Kidney tubule cell (primary cell): ENCODE measurements at regions not wholly inside any gene's neighbourhood (a gene's known extent, or its start where the extent isn't known, plus 50 kb on each side); places are given as distances from the start of the nearest gene placed in this dataset.
"Not testable (repeated sequence)": the region's sequence is repeated elsewhere in the genome, so short reads cannot be mapped to it uniquely, and the experiment has no call there.

Experiments
- DNase-seq: peaks from one replicate; pipeline ENCODE4 v3.0.0-alpha.2; 2018; ENCODE audit warnings: low spot score

DNA sequence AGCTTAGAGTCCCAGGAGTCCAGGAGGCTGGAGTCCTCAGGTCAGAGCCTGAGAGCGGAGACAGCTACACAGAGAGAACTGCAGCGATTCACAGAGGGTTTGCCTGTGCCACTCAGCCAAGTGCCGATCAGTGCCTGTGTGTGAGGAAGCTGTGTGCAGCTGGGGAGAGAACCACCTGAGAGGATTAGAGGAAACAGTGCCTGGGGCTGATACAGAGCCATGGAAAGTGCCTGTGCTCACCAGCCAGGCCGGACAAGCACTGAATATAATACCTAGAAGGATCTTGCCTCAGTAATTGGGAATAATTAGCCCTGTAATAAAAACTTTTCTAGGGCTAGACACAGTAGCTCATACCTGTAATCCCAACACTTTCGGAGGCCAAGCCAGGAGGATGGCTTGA, 134.7 kb downstream of the ARHGAP11B start:
- not testable (repeated sequence) for DNase-seq

DNA sequence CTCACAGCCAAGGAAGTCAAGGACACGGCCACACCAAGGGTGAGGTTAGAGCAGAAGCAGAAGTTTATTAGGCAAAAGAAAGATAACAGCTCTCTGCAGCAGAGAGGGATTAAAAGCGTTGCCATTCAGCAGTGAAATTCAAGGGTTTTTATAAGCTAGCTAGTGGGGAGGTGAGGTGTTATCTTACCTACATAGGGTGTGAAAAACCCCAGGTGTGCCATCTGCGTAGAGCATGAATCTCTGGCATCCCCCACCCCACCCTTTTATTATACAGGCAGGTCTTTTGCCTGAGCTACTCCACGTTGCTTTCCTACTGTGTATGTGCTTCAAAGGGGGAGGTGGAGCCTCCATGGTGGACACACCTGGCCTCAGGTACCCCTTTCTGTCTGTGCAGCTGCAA, 135.4 kb downstream of the ARHGAP11B start:
- not testable (repeated sequence) for DNase-seq

DNA sequence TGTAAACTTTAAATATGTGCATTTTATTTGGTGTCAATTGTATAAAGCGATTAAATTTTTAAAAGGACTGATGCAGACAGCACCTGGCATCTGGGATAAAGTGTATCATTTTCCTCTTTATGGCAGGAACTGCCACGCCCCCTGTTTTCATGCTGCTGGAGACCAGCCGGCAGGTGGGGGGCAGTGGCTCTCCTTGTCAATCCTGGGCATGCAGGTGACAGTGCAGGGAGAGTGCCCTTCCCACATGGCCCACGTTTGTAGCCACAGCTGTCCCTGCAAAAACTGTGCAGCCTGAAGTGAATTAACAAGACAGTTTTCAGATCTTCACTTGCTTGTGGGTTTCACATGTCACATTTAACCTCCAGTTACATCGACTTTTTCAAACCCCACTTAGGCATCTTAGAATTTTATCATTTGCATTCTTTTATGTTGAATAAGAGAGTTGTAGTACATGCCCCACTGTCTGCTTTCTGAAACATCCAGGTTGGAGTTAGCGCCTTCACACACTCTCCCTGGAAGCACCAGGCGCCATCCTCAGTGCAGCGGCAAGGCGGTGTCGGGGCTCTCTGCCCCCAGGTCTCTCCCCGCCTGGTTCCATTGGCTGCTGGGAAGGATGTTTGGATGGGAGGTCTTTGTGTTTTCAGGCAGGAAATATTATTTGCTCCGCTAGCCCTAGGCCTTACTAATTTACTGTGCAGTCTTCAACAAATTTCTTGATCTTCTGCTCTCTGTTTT, 134.2 kb upstream of the FAN1 start:
- DNase-seq = not testable (repeated sequence)

DNA sequence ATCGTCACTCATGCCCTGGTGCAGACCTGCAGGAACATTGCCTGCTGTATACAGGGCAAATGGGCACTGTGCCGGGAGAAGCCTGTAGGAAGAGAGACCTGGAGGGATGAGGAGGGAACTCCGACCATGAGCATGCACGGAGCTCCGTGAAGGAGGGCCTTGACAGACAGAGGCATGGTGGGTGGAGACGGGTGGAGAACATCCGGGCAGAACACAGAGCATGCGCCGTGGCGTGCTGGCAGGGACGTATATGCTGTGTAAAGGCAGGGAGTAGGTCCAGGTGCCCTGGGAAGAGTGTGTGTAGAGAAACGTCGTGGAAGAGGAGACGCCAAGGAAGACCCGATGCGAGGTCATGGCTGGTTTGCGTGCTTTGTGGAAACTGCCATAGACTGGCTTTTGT, 133.0 kb upstream of the FAN1 start:
- no peak for DNase-seq

DNA sequence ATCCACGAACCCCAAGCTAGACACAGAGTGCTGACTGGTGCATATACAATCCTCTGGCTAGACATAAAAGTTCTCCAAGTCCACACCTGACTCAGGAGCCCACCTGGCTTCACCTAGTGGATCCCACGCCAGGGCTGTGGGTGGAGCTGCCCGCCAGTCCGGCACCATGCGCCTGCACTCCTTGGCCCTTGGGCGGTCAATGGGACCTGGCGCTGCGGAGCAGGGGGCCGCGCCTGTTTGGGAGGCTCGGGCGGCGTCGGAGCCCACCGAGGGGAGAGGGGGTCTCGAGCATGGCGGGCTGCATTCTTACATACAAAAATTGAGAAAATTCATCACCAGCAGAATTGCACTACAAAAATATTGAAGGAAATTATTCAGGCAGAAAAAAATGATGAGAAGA, 120.7 kb upstream of the FAN1 start:
- DNase-seq = no peak

DNA sequence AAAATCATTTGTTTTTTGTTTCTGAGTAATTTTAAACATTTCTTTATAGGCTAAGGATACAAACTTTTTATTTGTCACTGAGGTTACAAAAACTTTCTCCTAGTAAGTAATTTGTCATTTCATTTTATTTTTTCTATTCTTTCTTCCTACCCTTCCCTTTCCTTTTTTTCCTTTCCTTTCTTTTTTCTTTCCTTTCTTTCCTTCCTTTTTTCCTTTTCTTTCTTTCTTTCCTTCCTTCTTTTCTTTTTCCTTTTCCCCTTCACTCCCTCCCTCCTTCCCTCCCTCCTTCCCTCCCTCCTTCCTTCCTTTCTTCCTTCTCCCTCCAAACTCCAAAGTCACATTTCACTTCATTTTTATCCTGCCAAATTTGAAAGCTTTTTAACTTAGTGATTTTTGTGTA, 115.1 kb upstream of the FAN1 start:
- no peak for DNase-seq

DNA sequence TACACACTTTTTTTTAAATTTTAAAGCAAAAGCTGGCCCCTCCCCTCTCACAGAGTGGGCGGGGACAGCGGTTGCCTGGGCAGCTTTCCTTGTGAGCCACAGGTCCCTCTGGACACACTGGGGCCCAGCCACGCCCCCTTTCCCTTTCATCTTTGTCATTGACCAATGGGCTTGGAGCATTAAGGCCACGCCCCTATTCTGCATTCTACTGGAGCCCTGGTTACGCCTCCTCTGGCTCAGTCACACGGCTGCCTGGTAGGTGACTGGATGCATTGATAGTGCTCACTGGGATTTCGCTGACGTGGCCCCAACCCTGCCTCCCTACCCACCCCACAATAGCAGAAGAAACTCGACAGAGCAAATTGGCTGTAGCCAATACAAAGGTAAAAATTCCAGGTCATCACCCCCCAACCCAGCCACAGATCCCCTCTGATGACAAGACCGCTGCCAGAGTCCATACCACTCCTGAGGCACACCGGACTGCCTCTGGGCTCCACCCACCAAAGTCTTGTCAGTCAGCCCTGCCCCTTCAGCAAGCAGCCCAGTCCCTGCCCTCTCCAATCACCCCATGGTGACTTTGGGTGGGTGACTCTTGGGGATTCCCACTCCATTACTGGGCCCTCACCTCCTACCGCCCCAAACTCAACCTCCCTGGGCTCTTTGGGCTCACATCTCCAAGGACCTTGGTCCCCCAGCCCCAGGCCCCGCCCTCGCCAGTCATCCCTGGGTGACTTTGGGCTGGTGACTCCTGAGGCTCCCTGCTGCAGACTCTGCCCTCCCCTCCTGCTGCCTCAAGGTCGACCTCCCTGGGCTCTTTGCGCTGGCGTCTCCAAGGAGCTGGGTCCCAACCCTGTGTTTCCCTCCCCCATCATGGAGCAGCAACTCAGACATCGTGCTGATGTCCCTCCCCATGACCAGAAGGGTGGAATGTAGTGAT, 112.2 kb upstream of the FAN1 start:
- no peak for DNase-seq

DNA sequence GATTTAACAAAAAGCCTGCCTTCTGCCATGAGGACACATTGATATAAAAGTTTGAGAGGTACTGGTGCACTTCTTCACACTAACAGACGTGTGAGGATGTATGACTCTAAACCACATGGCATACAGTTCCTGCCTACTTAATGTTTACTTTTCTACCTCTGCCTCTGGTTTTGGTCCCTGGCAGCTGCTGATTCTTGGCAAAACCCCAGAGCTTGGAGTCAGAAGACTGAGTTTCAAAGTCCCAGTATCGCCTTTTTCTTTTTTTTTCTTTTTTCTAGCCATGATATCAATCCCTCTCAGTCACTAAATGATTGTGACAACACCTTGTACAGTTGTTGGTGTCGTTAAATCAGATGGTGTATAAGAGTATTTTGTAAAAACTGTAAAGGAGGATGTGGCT, 110.9 kb upstream of the FAN1 start:
- DNase-seq = not testable (repeated sequence)

DNA sequence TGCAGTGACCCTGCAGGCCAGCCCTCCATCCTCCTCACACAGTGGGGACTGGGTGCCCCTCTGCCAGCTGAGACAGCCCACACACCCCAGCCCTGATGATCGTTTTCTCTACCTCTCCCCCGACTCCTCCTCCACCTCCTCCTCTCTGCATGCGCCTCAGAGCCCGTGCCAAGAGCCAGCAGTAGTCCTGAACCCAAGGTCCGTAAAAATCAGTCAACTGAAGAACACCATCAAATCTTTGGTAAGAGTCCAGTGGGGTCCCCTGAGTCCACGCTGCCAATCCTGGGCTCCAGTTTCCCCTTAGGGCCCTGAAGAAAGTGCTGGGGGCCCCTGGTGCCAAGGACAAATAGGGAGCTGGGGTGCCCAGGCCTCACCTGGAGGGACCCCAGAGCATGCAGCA, 109.3 kb upstream of the FAN1 start:
- no peak for DNase-seq

DNA sequence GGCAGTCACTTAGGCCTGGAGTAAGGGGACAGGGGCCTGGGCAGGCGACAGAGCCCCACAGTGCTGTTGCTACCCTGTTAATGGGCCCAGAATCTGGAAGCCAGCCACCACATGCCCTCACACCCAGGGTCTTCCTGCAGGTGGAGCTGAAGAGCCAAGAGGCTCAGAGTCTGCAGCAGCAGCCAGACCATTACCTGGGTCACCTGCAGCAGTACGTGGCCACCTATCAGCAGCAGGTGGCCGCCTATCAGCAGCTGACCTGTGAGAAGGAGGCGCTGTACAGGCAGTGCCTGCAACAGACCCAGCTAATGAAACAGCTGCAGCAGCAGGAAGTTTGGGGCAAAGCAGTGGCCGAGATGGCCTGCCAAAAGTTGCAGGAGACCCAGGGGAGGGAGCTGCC, 104.2 kb upstream of the FAN1 start:
- DNase-seq = not testable (repeated sequence)

DNA sequence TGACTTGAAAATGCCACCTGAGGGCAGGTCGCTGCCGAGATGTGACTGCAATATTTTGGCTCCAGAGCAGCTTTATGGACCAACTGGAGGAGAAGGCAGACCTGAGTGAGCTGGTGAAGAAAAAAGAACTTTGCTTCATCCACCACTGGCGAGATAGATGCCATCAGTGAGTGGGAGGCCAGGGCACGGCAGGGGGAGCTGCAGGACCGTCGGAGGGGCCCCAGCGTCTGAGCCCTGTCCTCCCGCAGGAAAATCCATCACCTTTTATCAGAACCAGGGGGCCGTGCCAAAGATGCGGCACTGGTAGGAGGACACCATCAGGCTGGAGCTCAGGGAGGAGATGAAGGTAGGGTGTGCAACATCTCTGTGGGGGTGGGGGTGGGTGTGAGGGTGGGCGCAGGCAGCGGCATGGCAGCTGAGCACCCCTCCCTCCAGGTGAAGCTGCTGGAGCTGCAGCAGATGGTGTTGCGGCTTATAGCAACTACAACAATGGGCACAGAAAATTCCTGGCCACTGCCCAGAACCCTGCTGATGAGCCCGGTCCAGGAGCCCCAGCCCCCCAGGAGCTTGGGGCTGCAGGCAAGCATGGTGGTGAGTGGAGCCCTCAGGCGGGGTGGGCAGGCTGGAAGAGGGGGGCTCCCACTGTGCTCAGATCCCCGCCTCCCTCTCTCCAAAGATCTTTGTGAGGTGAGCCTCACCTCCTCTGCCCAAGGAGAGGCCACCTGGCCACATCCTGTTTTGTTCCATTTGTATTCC, 102.4 kb upstream of the FAN1 start:
- not testable (repeated sequence) for DNase-seq

DNA sequence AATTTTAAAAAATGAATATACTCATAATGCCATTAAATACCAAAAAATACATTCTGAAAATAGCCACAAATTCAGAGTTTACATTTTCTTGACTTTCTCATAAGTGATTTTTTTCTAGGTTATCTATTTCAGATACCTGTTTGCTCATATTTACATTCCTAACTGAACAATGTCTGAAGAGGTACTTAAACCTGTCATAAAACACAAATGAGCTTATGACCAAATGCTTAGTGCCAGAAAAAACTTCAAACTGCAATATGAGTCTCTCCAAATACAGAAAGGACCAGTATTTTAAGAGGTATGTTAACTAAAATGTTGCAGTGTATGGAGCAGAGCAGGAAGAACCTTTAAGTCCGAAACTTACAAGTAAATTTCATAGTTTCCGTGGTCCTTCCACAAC, 101.7 kb upstream of the FAN1 start:
- not testable (repeated sequence) for DNase-seq

DNA sequence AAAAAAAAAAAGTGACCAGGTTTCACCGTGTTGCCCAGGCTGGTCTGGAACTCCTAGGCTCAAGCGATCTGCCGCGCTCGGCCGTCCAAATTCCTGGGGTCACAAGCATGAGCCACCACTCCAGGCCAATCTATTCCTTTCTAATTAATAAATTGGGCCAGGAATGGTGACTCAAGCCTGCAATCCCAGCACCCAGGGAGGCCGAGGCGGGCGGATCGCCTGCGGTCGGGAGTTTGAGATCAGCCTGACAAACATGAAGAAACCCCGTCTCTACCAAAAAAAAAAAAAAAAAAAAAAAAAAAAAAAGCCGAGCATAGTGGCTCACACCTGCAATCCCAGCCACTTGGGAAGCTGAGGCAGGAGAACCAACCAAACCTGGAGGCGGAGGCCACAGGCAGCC, 100.0 kb upstream of the FAN1 start:
- DNase-seq = not testable (repeated sequence)

DNA sequence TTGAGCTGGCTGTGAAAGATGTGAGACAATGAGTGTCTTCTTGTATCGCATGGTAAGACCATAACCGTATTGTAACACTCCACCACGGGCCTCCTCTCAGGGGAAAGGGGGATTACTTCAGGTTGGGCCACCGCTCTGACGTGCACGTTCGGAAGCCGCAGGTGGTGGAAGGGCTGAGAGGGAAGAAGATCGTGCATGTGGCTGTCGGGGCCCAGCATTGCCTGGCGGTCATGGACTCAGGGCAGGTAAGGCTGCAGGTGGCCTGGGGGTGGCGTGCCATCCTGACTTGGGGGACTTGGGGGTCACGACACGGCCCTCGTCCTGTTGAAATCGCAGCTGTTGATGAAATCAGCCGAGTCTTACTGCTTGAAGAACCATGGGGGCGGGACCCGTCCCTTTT, 87.3 kb upstream of the FAN1 start:
- DNase-seq = no peak

DNA sequence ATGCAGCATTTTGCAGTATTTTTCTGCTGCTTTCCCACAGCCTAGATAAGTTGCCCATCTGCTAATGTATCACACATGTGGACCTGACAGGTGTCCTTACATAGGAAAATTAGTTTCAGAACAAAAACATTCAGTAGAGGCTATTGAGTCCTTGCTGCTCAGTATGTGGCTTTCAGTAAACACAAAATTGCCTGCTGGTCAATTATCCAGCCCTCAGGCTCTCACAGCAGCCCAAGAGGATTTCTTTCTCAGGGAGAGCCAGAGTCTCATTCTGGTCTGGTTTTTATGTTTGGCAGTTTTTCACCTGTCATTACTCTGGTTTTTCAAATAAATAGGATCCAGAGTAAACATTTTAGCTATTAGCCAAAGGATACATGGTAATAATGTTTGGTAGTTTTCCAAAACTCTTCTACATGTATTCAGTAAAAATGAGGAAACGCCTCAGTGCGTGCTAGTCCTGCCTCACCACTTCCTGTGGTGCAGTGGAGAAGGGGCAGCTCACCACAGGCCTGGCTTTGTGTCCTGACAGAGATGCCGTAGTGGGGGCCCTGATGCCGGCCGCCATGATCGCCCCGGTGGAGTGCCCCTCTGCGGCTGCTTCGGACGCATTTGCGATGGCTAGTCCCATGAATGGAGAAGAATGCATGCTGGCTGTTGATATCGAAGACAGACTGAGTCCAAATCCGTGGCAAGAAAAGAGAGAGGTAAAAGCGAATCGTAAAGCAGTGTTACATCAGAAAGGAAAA, 80.5 kb upstream of the FAN1 start:
- not testable (repeated sequence) for DNase-seq

DNA sequence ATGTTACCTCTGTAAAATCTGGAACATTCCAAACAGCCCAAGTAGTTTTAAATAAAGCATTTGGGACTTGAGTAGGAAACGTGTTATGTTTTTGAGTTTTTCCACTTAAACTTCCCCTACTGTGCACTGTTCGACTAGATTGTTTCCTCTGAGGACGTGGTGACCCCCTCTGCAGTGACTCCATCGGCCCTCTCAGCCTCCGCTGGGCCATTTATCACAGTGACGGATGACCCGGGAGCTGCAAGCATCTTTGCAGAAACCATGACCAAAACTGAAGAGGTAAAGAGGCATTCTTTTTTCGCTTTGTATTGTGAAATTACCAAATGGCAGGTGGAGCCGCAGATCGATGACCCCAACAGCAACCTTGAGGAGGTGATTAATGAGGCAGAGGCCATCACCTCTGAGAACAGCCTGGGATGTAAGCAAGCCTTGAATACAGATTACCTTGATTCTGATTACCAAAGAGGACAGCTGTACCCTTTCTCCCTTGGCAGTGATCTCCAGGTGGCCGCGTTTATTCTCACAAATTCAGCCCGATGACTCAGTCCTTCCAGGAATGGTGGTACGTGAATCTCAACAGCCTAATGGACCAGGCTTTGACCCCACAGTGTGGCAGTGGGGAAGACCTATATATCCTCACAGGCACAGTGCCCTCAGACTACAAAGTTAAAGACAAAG, 79.1 kb upstream of the FAN1 start:
- no peak for DNase-seq

DNA sequence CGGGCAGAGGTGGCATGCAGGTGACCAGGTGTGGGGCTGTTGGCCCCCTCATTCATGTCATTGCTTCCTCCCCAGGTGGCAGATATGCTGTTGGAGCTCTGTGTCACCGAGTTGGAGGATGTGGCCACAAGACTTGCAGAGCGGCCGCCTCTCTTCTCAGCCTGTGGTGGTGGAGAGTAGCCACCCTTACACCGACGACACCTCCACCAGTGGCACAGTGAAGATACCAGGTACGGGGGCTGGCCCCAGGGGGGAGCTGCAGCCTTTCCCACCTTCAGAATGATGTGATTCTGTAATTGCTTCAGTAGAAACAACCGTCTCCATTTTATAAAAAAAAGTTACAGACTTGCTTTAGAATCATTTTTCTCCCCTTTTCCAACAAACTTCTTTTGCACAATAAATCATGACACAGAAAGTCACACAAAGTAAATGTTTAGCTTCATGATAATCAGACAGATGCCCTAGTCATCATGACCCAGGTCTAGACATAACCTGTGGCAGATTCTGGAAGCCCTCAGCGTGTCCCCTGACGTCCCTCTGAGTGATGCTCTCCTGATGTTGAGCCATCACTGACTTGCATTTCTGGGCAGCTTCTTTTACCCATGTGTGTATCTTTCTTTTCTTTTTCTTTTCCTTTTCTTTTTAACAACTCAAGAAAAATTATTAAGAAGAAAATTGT, 76.0 kb upstream of the FAN1 start:
- peak; percentile 40 for DNase-seq

DNA sequence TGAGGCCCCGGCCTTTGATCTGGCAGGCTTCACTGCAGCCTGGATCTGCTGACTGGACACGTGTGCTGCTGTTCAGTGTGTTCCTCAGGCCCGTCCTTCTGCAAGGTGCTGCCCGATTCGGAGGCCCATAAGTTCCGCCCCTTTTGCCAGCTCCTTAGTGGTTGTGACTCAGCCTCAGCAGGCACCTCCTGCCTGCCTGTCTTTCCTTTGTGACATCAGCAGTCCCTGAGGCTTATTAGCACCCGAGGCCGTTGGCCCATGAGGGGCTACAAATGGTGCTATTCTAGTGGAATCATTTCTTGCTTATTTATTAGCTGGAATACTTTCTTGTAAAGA, 75.4 kb upstream of the FAN1 start:
- peak; percentile 67 for DNase-seq

DNA sequence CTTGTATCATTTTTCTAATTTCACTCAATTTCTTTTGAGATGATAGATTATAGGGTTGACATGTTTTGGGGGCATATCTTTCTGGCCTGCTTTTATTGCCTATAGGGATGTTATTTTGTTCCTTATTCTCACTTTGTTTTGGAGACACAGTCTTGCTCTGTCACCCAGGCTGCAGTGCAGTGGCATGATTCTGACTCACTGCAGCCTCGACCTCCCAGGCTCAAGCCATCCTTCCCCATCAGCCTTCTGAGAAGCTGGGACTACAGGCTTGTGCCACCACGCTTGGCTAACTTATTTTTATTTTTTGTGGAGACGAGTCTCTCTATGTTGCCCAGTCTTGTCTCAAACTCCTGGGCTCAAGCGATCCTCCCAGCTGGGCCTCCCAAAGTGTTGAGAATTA, 72.8 kb upstream of the FAN1 start:
- DNase-seq = peak; percentile 29

DNA sequence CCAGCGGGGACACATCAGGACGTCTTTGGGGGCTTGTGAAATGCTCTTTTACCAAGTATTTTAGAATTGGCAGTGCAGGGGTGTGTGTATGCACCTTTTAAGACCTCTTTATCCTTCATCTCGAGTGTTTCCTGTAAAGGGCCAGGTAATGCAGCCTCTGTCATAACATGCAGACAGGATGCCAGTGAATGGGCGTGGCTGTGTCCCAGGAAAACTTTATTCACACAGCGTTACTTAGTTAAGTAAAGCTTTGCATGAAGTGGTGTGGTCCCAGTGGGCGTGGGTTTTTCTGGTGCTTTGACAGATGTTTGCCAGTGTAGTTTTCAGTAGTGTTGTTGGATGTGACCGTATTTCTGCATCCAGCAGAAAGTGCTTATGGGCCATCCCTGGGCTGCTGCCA, 70.3 kb upstream of the FAN1 start:
- not testable (repeated sequence) for DNase-seq

DNA sequence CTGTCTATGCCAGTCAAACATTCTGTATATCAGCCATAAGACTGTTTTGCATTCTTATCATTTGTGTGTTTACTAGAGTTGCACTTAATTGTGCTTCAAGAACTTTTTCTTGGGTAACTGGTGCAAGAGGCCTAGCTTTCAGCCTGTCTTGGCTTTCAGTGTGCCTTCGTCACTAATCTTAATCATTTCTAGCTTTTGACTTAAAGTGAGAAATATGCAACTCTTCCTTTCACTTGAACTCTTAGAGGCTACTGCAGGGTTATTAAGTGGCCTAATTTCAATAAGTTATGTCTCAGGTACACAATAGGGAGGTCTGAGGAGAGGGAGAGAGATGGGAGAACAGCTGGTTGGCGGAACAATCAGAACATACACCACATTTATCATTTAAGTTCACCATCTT, 62.1 kb upstream of the FAN1 start:
- DNase-seq = not testable (repeated sequence)
